RWPE1 (cell line): ENCODE measurements at regions not wholly inside any gene's neighbourhood (a gene's known extent, or its start where the extent isn't known, plus 50 kb on each side); places are given as distances from the start of the nearest gene placed in this dataset.
A peak's percentile ranks its signal among the peaks of the same experiment; 100 is the strongest.

Experiments used
- CTCF ChIA-PET: fragments of 350-600 bp; sonication (Branson Sonifier 250); formaldehyde crosslinking; extraction: SDS; loops from one replicate; lab custom pipeline; 2021; lab: Yijun Ruan, JAX
- POLR2A ChIA-PET: fragments of 400-600 bp; formaldehyde crosslinking; extraction: SDS; loops from one replicate; lab custom pipeline; 2020; ENCODE audit warnings: antibody characterized with exemption; ENCODE audit not compliant: low non-redundant PET; lab: Yijun Ruan, JAX
- DNase-seq: peaks from one replicate; pipeline ENCODE4 v3.0.0; 2012; ENCODE audit warnings: low spot score
- H3K27ac ChIP-seq: fragments of 450-650 bp; 2 replicates; pipeline ENCODE4 v1.5.1; 2017
- CTCF ChIP-seq: fragments of 450-650 bp; conservative IDR thresholded peaks from 2 replicates; pipeline ENCODE4 v1.5.1; 2017; ENCODE audit warnings: low read depth, mild to moderate bottlenecking

GRCh38 chr12:28877854-28878253 is 271.2 kb upstream of the FAR2 start:
- TF ChIP-seq CTCF = no peak
- POLR2A ChIA-PET = no interaction called here
- DNase-seq = no peak
- H3K27ac ChIP-seq = no peak overlapping the region
- CTCF ChIA-PET = interaction anchor here (0.6 kb wide), 1 partner anchor 737 kb away, joined by 3 read pairs; no protein-coding TSS in a partner anchor

- ChIA-PET POLR2A (no interaction called here), CTCF (no interaction called here)
- DNase-seq = no peak
- no peak overlapping the region for H3K27ac ChIP-seq
- TF ChIP-seq CTCF = no peak
These were observed 270.4 kb upstream of the FAR2 start for GRCh38 chr12:28878629-28879028.

- TF ChIP-seq CTCF = no peak
- no peak for DNase-seq
- ChIA-PET POLR2A (no interaction called here), CTCF (no interaction called here)
- no peak overlapping the region for H3K27ac ChIP-seq
These were observed 269.7 kb upstream of the FAR2 start for GRCh38 chr12:28879379-28879778.

- CTCF ChIA-PET = no interaction called here
These were observed 266.6 kb upstream of the FAR2 start for GRCh38 chr12:28882444-28882843.

GRCh38 chr12:28883406-28883997 is 265.6 kb upstream of the FAR2 start:
- no peak for DNase-seq
- H3K27ac ChIP-seq = no peak overlapping the region
- no peak for TF ChIP-seq CTCF
- POLR2A ChIA-PET = no interaction called here
- CTCF ChIA-PET = interaction anchor here (0.6 to 0.9 kb wide), 3 partner anchors 12 to 85 kb away, joined by 3 to 5 read pairs (median 3); no protein-coding TSS in a partner anchor

More at GRCh38 chr12:28882444-28882843, 266.6 kb upstream of the FAR2 start:
- H3K27ac ChIP-seq = no peak overlapping the region
- POLR2A ChIA-PET = no interaction called here
- peak; percentile 8 for DNase-seq
- TF ChIP-seq CTCF = no peak

GRCh38 chr12:28884904-28885679 is 264.0 kb upstream of the FAR2 start:
- DNase-seq = no peak
- CTCF ChIA-PET = interaction anchor here (0.6 kb wide), 1 partner anchor 1152 kb away, joined by 3 read pairs; no protein-coding TSS in a partner anchor
- H3K27ac ChIP-seq = no peak overlapping the region
- no peak for TF ChIP-seq CTCF
- POLR2A ChIA-PET = no interaction called here
